ENCODE measurements at regions not wholly inside any gene's neighbourhood (a gene's known extent, or its start where the extent isn't known, plus 50 kb on each side); places are given as distances from the start of the nearest gene placed in this dataset.

GRCh38 chr17:68740555-68741447 lies 139.6 kb upstream of the FAM20A start:
- DNase-seq = no peak

DNA sequence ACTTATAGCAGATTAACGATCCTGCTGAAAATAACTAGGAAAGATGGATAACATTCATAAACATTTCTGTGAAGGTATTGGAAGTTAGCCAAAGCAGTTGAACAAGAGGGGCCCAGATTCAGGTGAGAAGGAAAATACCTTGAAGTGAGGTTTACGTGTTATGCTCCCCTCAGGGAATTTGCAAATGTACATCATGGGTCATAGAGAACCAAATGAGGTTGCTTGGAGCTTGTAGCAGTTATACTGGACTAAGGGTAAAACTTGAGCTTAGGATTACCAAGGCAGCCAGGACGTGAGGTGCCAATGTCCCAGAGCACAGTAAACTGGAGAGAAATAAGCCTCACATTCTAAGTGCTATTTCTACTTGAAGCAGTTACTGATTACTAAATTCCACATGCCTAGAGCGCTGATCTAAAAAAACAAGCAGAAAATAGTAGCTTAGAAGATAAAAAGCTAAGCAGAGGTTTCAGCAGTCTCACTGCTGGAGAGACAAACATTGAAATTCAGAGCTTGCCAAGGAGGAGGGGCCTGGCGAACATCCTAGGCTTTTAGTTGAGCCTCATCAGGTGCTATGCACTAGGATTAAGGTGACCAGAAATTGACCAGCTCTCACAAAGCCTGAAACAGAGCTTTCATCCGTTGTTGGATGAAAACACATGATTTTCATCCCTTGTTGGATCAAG lies 136.7 kb upstream of the FAM20A start:
- DNase-seq = no peak

GRCh38 chr17:68734931-68735330 lies 133.8 kb upstream of the FAM20A start:
- DNase-seq = no peak

DNA sequence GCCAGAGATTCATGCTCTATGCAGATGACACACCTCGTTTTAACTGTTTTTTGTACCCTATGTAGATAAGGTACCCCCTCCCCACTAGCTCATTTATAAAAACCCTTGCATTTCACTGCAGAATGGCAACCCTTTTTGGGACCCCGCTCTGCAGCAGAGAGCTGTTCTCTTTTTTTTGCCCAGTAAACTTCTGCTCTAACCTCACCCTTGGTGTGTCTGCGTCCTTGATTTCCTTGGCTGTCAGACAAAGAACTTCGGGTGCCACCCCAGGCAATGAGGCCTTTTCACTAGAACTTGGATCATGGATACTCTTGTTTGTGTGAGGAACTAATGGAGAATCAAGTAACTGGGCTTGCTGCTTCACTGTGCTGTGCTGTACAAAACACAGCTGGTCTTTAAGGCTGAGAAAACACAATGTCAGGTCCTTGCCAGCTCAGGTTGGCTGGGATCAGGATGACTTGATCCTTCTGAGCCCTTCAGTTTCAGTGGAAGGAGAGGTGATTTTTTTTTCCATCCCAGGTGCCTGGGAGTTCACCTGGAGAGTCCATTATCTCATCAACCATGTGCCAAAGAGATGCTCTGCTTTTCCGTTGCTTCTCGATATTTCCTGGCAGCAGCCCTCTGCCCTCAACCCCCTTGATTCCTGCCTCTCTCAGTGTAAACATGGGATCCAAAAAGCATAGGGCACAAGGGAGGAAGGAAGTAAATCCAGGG lies 133.2 kb upstream of the FAM20A start:
- DNase-seq = no peak

- no peak for DNase-seq
Measured at GRCh38 chr17:68733241-68734176, 132.3 kb upstream of the FAM20A start.

DNA sequence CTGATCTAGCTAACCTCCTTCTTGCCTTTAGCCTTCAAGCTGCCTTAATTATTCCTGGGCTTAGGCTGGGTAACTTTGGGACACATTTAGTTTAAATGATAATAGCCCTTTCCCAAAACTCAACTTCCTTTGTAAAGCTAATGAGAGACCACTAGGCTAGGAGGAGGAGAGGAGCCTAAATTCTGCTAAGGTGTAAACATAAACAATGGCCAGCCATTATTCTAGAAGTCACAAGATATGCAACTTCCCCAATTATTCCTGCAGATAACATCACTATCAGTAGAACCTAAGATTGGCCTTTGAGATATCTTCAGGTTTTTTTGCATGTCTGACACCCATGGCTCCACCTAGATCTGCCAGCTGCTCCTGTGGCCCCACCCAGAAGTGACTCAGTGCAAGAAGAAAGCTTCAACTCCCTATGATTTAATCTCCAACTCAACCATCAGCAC lies 131.2 kb upstream of the FAM20A start:
- no peak for DNase-seq

DNA sequence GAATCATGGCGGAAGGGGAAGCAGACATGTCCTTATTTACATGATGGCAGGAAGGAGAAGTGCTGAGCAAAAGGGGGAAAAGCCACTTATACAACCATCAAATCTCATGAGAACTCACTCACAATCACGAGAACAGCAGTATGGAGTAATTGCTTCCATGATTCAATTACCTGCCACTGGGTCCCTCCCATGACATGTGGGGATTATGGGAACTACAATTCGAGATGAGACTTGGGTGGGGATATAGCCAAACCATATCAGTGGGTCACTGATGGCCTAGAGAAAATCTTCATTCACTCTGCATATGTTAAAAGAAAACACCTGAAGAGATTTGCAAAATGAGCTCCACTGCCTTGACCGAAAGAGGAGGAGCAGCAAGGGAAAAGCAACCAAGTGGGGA lies 130.3 kb upstream of the FAM20A start:
- DNase-seq = no peak

GRCh38 chr17:68719431-68719830 lies 118.3 kb upstream of the FAM20A start:
- DNase-seq = no peak

- no peak for DNase-seq
Measured at GRCh38 chr17:68718926-68719325, 117.8 kb upstream of the FAM20A start.

DNA sequence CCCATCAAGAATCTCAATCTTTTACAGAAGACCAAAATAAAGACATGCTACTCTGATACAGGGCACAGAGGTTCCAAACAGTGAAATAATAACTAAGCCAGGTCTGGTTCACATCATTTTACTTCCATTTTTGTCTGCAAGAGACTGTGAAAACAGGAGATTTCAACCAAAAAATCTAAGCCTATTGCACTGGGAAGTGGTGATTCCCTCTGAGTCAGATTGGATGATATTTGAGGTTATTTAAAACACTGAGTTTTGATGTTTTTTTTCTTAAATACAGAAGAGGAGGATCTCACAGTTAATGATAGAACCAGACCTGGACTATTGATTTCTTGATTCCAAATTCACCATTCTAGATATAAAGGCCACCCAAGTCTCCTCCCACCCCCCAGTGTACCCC lies 117.3 kb upstream of the FAM20A start:
- DNase-seq = no peak

GRCh38 chr17:68714676-68715075 lies 113.5 kb upstream of the FAM20A start:
- DNase-seq = no peak

GRCh38 chr17:68711858-68712257 lies 110.7 kb upstream of the FAM20A start:
- DNase-seq = no peak

GRCh38 chr17:68710976-68711375 lies 109.8 kb upstream of the FAM20A start:
- DNase-seq = no peak

DNA sequence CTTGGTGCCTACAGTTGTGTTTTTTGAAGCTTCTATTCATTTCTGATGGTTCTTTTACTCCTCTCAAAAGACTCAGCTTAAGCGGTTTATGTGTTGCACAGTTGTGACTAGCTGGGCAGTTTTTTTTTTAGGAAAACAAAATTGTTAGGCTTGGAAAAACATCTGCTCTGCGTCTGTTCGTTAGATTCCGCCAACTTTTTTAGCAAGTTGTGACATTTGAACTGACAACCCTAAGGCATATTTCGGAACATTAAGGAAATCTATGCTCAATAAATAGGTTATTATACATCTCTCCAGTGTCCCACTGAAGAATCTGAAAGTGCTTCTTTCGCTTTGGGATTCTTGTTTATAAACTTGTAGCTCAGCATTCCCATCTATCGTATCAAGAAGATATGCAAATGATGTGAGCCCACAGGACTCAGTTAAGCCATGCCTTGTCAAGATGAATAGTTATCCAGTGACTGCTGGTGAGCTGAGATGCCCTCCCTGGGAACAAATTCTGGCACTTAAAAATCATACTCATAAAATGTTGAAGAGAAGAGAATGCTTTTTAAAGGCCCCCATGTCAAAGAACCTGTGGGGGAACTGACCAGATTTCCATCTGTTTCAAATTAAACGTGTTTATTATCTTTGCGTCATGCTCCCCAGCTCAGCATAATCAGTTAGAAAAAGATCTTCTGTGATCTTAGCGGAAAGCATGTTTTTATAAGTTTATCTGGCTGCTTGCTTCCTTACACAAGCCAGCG lies 109.0 kb upstream of the FAM20A start:
- DNase-seq = no peak

DNA sequence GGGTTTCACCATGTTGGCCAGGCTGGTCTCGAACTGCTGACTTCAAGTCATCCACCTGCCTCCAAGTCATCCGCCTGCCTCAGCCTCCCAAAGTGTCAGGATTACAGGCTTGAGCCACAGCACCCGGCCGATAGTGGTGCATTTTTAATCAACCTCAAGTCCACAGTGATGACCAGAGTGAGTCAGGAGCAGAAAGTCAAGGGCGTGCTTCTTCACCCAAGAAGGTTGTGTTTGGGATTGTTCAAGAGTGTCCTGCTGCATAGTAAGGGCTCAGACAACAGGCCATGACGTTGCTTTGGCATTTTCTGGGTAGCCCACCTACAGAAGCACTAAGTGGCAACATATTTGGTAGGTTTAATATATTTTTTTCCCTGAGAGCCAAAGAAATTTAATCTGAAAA lies 108.3 kb upstream of the FAM20A start:
- DNase-seq = no peak

GRCh38 chr17:68707031-68707430 lies 105.9 kb upstream of the FAM20A start:
- no peak for DNase-seq

- no peak for DNase-seq
Measured at GRCh38 chr17:68706356-68706920, 105.3 kb upstream of the FAM20A start.

- no peak for DNase-seq
Measured at GRCh38 chr17:68705714-68706076, 104.5 kb upstream of the FAM20A start.

GRCh38 chr17:68704871-68705713 lies 103.9 kb upstream of the FAM20A start:
- no peak for DNase-seq

GRCh38 chr17:68701046-68701445 lies 99.9 kb upstream of the FAM20A start:
- DNase-seq = no peak
